ENCODE measurements at regions not wholly inside any gene's neighbourhood (a gene's known extent, or its start where the extent isn't known, plus 50 kb on each side); places are given as distances from the start of the nearest gene placed in this dataset.

GRCh38 chr10:9362721-9363120 is 1308.2 kb downstream of the GATA3 start:
- no peak overlapping the region for H3K27ac ChIP-seq
- DNase-seq (ENCODE audit: low read depth in 1 of 2, low spot score in 1 of 2): no peak
- H3K4me3 ChIP-seq: no peak overlapping the region
- H3K9me3 ChIP-seq (ENCODE audit: low read depth): no peaks in the 10 kb centered on the region
- TF ChIP-seq CTCF (IDR thresholded peaks at IDR 0.05; ENCODE audit: low read depth, low read length): no peak
- no peaks in the 10 kb centered on the region for H3K36me3 ChIP-seq
- H3K4me1 ChIP-seq (ENCODE audit: low read depth): no peaks in the 10 kb centered on the region
- H3K27me3 ChIP-seq: no peaks in the 10 kb centered on the region

GRCh38 chr10:9379183-9379582 is 1324.7 kb downstream of the GATA3 start:
- no peak for DNase-seq (ENCODE audit: low read depth in 1 of 2, low spot score in 1 of 2)
- Histone ChIP-seq H3K4me3 (no peak overlapping the region), H3K4me1 (ENCODE audit: low read depth) (no peaks in the 10 kb centered on the region), H3K36me3 (no peaks in the 10 kb centered on the region), H3K27ac (no peak overlapping the region), H3K27me3 (no peaks in the 10 kb centered on the region), H3K9me3 (ENCODE audit: low read depth) (no peaks in the 10 kb centered on the region)
- TF ChIP-seq CTCF (IDR thresholded peaks at IDR 0.05; ENCODE audit: low read depth, low read length): no peak

- H3K36me3 ChIP-seq: no peaks in the 10 kb centered on the region
- no peak overlapping the region for H3K27ac ChIP-seq
- no peaks in the 10 kb centered on the region for H3K9me3 ChIP-seq (ENCODE audit: low read depth)
- no peaks in the 10 kb centered on the region for H3K4me1 ChIP-seq (ENCODE audit: low read depth)
- no peak overlapping the region for H3K4me3 ChIP-seq
- peak in 1 of 2 donors; percentile 63 for DNase-seq (ENCODE audit: low read depth in 1 of 2, low spot score in 1 of 2)
- no peak for TF ChIP-seq CTCF (IDR thresholded peaks at IDR 0.05; ENCODE audit: low read depth, low read length)
- no peaks in the 10 kb centered on the region for H3K27me3 ChIP-seq
Measured at GRCh38 chr10:9381733-9382532, 1327.4 kb downstream of the GATA3 start.

GRCh38 chr10:9382533-9382866 is 1328.0 kb downstream of the GATA3 start:
- TF ChIP-seq CTCF (IDR thresholded peaks at IDR 0.05; ENCODE audit: low read depth, low read length): no peak
- Histone ChIP-seq H3K4me1 (ENCODE audit: low read depth) (no peaks in the 10 kb centered on the region), H3K4me3 (no peak overlapping the region), H3K9me3 (ENCODE audit: low read depth) (no peaks in the 10 kb centered on the region), H3K27me3 (no peaks in the 10 kb centered on the region), H3K36me3 (no peaks in the 10 kb centered on the region), H3K27ac (no peak overlapping the region)
- peak in 1 of 2 donors; percentile 9 for DNase-seq (ENCODE audit: low read depth in 1 of 2, low spot score in 1 of 2)

- Histone ChIP-seq H3K4me1 (ENCODE audit: low read depth) (no peaks in the 10 kb centered on the region), H3K9me3 (ENCODE audit: low read depth) (no peaks in the 10 kb centered on the region), H3K27ac (no peak overlapping the region), H3K36me3 (no peaks in the 10 kb centered on the region), H3K27me3 (no peaks in the 10 kb centered on the region), H3K4me3 (no peak overlapping the region)
- no peak for DNase-seq (ENCODE audit: low read depth in 1 of 2, low spot score in 1 of 2)
- no peak for TF ChIP-seq CTCF (IDR thresholded peaks at IDR 0.05; ENCODE audit: low read depth, low read length)
Measured at GRCh38 chr10:9390516-9390915, 1336.0 kb downstream of the GATA3 start.
